ENCODE measurements at regions not wholly inside any gene's neighbourhood (a gene's known extent, or its start where the extent isn't known, plus 50 kb on each side); places are given as distances from the start of the nearest gene placed in this dataset.

GRCh38 chr1:14111121-14111520 is 411.1 kb downstream of the PRDM2 start:
- H3K4me1 ChIP-seq, result no peaks in the 10 kb centered on the region
- DNase-seq (ENCODE audit: low spot score in 2 of 2), result no peak
- H3K27me3 ChIP-seq (ENCODE audit: low read depth), result no peaks in the 10 kb centered on the region; the same call in 1 of the 2 replicates
- no peak overlapping the region for H3K4me3 ChIP-seq
- H3K36me3 ChIP-seq (replicated peaks), result no peaks in the 10 kb centered on the region
- H3K9me3 ChIP-seq, result no peaks in the 10 kb centered on the region
- in situ Hi-C loops (cut with MboI; ENCODE audit: low sequenced_read_pairs), result loop anchor here (25.0 kb wide), 2 partner anchors 451 to 926 kb away; no protein-coding TSS in a partner anchor

DNA sequence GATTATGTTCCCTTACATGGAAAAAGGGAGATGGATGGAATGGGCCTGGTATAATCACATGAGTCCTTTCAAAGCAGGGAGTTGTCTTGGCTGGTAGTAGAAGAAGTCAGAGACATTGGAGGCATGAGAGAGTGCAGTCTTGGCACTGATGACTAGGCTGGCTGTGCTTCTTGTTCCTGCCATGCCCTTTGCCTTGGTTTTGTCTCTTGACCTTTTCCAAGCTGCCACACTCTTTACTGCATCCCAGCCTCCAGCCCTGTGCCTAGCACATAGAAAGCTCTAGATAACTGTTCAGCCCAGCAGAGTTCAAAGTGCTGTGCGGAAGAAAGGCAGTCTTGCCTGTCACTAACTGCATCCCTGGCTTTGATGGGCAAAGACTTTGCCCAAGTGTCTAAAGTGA is 412.6 kb downstream of the PRDM2 start:
- Histone ChIP-seq H3K4me3 (no peak overlapping the region), H3K9me3 (no peaks in the 10 kb centered on the region), H3K36me3 (replicated peaks) (no peaks in the 10 kb centered on the region), H3K4me1 (no peaks in the 10 kb centered on the region), H3K27me3 (ENCODE audit: low read depth) (no peaks in the 10 kb centered on the region; the same call in 1 of the 2 replicates)
- no peak for DNase-seq (ENCODE audit: low spot score in 2 of 2)
- in situ Hi-C loops (cut with MboI; ENCODE audit: low sequenced_read_pairs), result loop anchor here (25.0 kb wide), 2 partner anchors 450 to 925 kb away; no protein-coding TSS in a partner anchor

DNA sequence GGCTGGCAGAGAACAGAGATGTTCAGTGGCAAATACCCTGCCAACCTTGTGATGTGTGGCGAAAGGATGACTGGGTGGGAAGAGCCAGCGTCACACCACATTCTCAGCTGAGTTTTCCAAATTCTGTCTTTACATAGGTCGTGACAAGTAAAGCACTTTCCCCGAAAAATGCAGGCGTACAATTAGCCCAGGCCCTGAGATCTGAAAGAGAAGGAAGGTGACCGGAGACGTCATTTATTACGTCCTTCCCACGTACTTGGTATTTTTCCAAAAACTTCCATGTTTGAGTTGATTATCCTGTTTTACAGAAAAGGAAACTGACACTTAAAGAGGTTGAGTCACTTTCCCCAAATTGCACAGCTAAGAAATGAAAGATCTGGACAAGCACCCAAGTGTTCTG is 413.3 kb downstream of the PRDM2 start:
- H3K27me3 ChIP-seq (ENCODE audit: low read depth), result no peaks in the 10 kb centered on the region
- DNase-seq (ENCODE audit: low spot score in 2 of 2), result no peak
- in situ Hi-C loops (cut with MboI; ENCODE audit: low sequenced_read_pairs), result loop anchor here (25.0 kb wide), 2 partner anchors 449 to 924 kb away; no protein-coding TSS in a partner anchor
- no peaks in the 10 kb centered on the region for H3K4me1 ChIP-seq
- H3K4me3 ChIP-seq, result no peak overlapping the region
- H3K36me3 ChIP-seq (replicated peaks), result no peaks in the 10 kb centered on the region
- H3K9me3 ChIP-seq, result no peaks in the 10 kb centered on the region

GRCh38 chr1:14113841-14114567 is 414.0 kb downstream of the PRDM2 start:
- DNase-seq (ENCODE audit: low spot score in 2 of 2), result peak; percentile 6 to 53
- Histone ChIP-seq H3K9me3 (no peaks in the 10 kb centered on the region), H3K36me3 (replicated peaks) (no peaks in the 10 kb centered on the region), H3K4me3 (no peak overlapping the region), H3K27me3 (ENCODE audit: low read depth) (no peaks in the 10 kb centered on the region), H3K4me1 (no peaks in the 10 kb centered on the region)
- in situ Hi-C loops (cut with MboI; ENCODE audit: low sequenced_read_pairs), result loop anchor here (25.0 kb wide), 2 partner anchors 448 to 923 kb away; no protein-coding TSS in a partner anchor

DNA sequence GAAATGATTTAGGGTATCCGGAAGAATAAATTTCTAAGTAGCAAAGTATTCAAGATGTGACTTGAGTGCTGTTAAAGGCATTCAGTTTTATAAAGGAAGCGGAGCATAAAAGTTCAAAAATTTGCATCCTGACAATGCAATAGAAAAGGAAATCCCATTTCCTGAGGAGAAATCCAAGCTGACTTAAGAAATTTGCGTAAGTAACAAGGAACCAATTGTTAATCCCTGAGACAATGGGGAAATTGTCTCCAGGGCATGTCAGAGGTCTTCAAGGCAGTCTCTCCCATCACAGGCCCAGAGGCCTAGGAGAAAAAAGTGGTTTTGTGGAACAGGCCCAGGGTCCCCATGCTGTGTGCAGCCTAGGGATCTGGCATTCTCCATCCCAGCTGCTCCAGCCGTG is 416.0 kb downstream of the PRDM2 start:
- Histone ChIP-seq H3K9me3 (no peaks in the 10 kb centered on the region), H3K4me1 (no peaks in the 10 kb centered on the region), H3K36me3 (replicated peaks) (no peaks in the 10 kb centered on the region), H3K27me3 (ENCODE audit: low read depth) (no peaks in the 10 kb centered on the region), H3K4me3 (no peak overlapping the region)
- in situ Hi-C loops (cut with MboI; ENCODE audit: low sequenced_read_pairs), result loop anchor here (25.0 kb wide), 2 partner anchors 446 to 921 kb away; no protein-coding TSS in a partner anchor
- DNase-seq (ENCODE audit: low spot score in 2 of 2), result no peak

- Histone ChIP-seq H3K27me3 (ENCODE audit: low read depth) (no peaks in the 10 kb centered on the region; the same call in 1 of the 2 replicates), H3K36me3 (replicated peaks) (no peaks in the 10 kb centered on the region), H3K9me3 (no peaks in the 10 kb centered on the region), H3K4me3 (no peak overlapping the region), H3K4me1 (no peaks in the 10 kb centered on the region)
- no peak for DNase-seq (ENCODE audit: low spot score in 2 of 2)
- in situ Hi-C loops (cut with MboI; ENCODE audit: low sequenced_read_pairs), result loop anchor here (25.0 kb wide), 2 partner anchors 445 to 920 kb away; no protein-coding TSS in a partner anchor
Measured at GRCh38 chr1:14117700-14118099, 417.7 kb downstream of the PRDM2 start.

DNA sequence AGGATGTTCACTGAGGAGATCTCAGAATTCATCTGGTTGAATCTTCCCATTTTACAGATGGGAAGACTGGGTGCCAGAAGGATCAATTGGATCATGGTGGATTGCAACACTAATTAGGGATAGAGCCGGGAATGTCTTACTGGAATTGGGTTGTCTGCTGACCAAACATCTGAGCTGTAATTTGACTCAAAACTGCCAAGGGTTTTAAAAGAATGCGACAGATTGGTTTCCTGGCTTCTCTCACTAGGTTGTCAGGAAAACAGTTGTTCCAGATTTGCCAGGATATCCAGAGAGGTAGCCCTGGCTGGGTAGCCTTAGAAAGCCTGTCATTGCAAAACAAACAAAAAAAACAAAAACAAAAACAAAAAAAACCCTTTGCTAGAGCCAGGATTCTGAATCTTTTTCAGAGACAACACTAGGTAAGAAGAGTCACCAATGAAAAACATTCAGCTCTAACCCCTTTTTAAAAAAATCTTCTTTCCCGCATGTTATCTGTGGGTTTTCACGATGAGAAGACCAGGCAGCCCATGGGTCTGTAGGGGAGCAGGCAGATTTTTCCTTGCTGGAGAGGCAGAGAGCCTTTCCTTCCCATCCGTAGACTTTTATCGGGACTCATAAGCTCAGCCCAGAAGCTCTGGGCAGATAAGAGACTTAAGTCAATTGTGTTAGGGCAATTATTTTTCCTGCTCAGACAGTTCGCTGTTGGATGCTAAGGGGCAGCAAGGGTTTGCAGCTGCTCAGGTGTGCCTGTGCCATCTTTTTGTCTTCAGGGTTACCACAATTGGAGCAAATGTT is 418.9 kb downstream of the PRDM2 start:
- Histone ChIP-seq H3K4me1 (no peaks in the 10 kb centered on the region), H3K4me3 (no peak overlapping the region), H3K36me3 (replicated peaks) (no peaks in the 10 kb centered on the region), H3K9me3 (no peaks in the 10 kb centered on the region), H3K27me3 (ENCODE audit: low read depth) (no peaks in the 10 kb centered on the region; the same call in 1 of the 2 replicates)
- no peak for DNase-seq (ENCODE audit: low spot score in 2 of 2)
- in situ Hi-C loops (cut with MboI; ENCODE audit: low sequenced_read_pairs), result loop anchor here (25.0 kb wide), 2 partner anchors 443 to 918 kb away; no protein-coding TSS in a partner anchor

- Histone ChIP-seq H3K36me3 (replicated peaks) (no peaks in the 10 kb centered on the region), H3K4me1 (no peaks in the 10 kb centered on the region), H3K27me3 (ENCODE audit: low read depth) (no peaks in the 10 kb centered on the region; the same call in 1 of the 2 replicates), H3K4me3 (no peak overlapping the region), H3K9me3 (no peaks in the 10 kb centered on the region)
- DNase-seq (ENCODE audit: low spot score in 2 of 2), result no peak
- in situ Hi-C loops (cut with MboI; ENCODE audit: low sequenced_read_pairs), result loop anchor here (25.0 kb wide), 2 partner anchors 441 to 916 kb away; no protein-coding TSS in a partner anchor
Measured at GRCh38 chr1:14120895-14121294, 420.9 kb downstream of the PRDM2 start.

DNA sequence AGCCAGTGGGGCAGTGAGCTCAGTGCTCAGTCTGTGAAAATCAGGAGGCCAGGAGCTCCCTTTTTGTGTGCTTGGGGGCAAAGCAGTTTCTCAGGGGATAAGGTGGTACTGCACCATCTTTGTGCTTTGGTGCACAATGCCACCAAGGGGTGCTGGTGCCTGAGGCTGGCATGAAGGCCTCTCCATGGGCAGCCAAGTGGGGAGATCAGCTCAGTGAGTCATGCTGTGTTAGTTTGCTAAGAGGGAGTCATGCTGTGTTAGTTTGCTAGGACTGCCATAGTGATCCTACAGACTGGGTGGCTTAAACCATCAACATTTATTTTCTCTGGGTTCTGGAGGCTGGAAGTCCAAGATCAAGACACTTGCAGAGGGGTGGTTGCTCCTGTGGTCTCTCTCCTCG is 428.1 kb downstream of the PRDM2 start:
- no peak for DNase-seq (ENCODE audit: low spot score in 2 of 2)
- Histone ChIP-seq H3K27me3 (ENCODE audit: low read depth) (no peaks in the 10 kb centered on the region; the same call in 1 of the 2 replicates), H3K9me3 (no peaks in the 10 kb centered on the region), H3K4me1 (no peaks in the 10 kb centered on the region), H3K36me3 (replicated peaks) (no peaks in the 10 kb centered on the region), H3K4me3 (no peak overlapping the region)
- in situ Hi-C loops (cut with MboI; ENCODE audit: low sequenced_read_pairs), result no loop called here

GRCh38 chr1:14129009-14129408 is 429.0 kb downstream of the PRDM2 start:
- in situ Hi-C loops (cut with MboI; ENCODE audit: low sequenced_read_pairs), result no loop called here
- no peaks in the 10 kb centered on the region for H3K4me1 ChIP-seq
- no peaks in the 10 kb centered on the region for H3K36me3 ChIP-seq (replicated peaks)
- H3K4me3 ChIP-seq, result no peak overlapping the region
- DNase-seq (ENCODE audit: low spot score in 2 of 2), result no peak
- H3K9me3 ChIP-seq, result no peaks in the 10 kb centered on the region
- H3K27me3 ChIP-seq (ENCODE audit: low read depth), result no peaks in the 10 kb centered on the region; the same call in 1 of the 2 replicates

DNA sequence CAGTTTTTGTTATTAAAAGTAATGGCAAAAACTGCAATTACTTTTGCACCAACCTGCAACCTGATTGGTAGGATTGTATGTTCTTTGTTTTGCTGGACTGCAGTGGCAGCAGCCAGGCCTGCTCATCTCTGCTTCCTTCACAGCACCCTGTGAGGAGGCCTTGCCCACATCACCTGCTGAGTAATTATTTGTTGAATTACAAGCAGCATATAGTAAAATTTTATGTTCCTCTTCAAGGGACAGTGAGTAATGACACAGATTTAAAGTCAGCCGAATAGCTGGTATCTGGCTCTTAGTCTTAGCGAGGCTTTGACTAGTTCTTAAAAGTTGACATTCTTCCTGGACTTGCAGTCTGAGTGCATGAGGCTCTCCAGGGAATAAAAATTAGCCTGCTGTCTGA is 435.1 kb downstream of the PRDM2 start:
- in situ Hi-C loops (cut with MboI; ENCODE audit: low sequenced_read_pairs), result no loop called here
- Histone ChIP-seq H3K4me3 (no peak overlapping the region), H3K36me3 (replicated peaks) (no peaks in the 10 kb centered on the region), H3K4me1 (no peaks in the 10 kb centered on the region), H3K27me3 (ENCODE audit: low read depth) (no peaks in the 10 kb centered on the region), H3K9me3 (no peaks in the 10 kb centered on the region)
- no peak for DNase-seq (ENCODE audit: low spot score in 2 of 2)

GRCh38 chr1:14136152-14136763 is 436.3 kb downstream of the PRDM2 start:
- in situ Hi-C loops (cut with MboI; ENCODE audit: low sequenced_read_pairs), result no loop called here
- no peak for DNase-seq (ENCODE audit: low spot score in 2 of 2)
- H3K9me3 ChIP-seq, result no peaks in the 10 kb centered on the region

GRCh38 chr1:14136881-14137280 is 436.9 kb downstream of the PRDM2 start:
- H3K27me3 ChIP-seq (ENCODE audit: low read depth), result peaks cover 3% of the 10 kb centered on the region; the same call in 1 of the 2 replicates
- no peaks in the 10 kb centered on the region for H3K4me1 ChIP-seq
- no peaks in the 10 kb centered on the region for H3K9me3 ChIP-seq
- in situ Hi-C loops (cut with MboI; ENCODE audit: low sequenced_read_pairs), result no loop called here
- H3K36me3 ChIP-seq (replicated peaks), result no peaks in the 10 kb centered on the region
- no peak for DNase-seq (ENCODE audit: low spot score in 2 of 2)
- no peak overlapping the region for H3K4me3 ChIP-seq

More at GRCh38 chr1:14136152-14136763, 436.3 kb downstream of the PRDM2 start:
- H3K4me1 ChIP-seq, result no peaks in the 10 kb centered on the region
- no peak overlapping the region for H3K4me3 ChIP-seq
- H3K27me3 ChIP-seq (ENCODE audit: low read depth), result no peaks in the 10 kb centered on the region
- H3K36me3 ChIP-seq (replicated peaks), result no peaks in the 10 kb centered on the region

All from HAP-1 (cell line).